Gastrocnemius medialis (tissue), 4 donors: ENCODE measurements at regions not wholly inside any gene's neighbourhood (a gene's known extent, or its start where the extent isn't known, plus 50 kb on each side); places are given as distances from the start of the nearest gene placed in this dataset.

Source experiments
- ATAC-seq, 2 donors: fragments of 150-250 bp; one replicate each; pipeline ENCODE4 v1.9.1; 2016
- DNase-seq, 2 donors: peaks; one replicate each; pipeline ENCODE4 v3.0.0-alpha.2; 2019
- H3K27ac ChIP-seq, 4 donors: fragments of 200-600 bp; sonication (generic); 1 replicate in 1 of 4; 2 replicates in 3 of 4; pipeline ENCODE4 v1.5.1; 2016 to 2018; ENCODE audit warnings: mild to moderate bottlenecking in 2 of 4, moderate library complexity in 1 of 4
- H3K27me3 ChIP-seq, 3 donors: fragments of 200-600 bp; sonication (generic) in 2 of 3; 1 replicate in 1 of 3; 2 replicates in 2 of 3; pipeline versions ENCODE4 v1.5.1 to v1.6.0; 2016 to 2019; ENCODE audit warnings: mild to moderate bottlenecking in 1 of 3, moderate library complexity in 1 of 3
- H3K36me3 ChIP-seq, 2 donors: fragments of 200-600 bp; sonication (generic) in 1 of 2; one replicate each; pipeline ENCODE4 v1.5.1; 2017 to 2018
- H3K4me1 ChIP-seq, 2 donors: fragments of 200-600 bp; sonication (generic) in 1 of 2; one replicate each; pipeline ENCODE4 v1.5.1; 2016 to 2017; ENCODE audit warnings: mild to moderate bottlenecking in 2 of 2
- H3K4me3 ChIP-seq, 4 donors: fragments of 200-600 bp; sonication (generic) in 3 of 4; 1 replicate in 1 of 4; 2 replicates in 3 of 4; pipeline ENCODE4 v1.5.1; 2016 to 2019; ENCODE audit warnings: mild to moderate bottlenecking in 2 of 4
- H3K9me3 ChIP-seq, 3 donors: fragments of 200-600 bp; sonication (generic) in 2 of 3; 1 replicate in 1 of 3; 2 replicates in 2 of 3; pipeline ENCODE4 v1.5.1; 2016 to 2019
- CTCF ChIP-seq, 5 experiments: fragments of 450-650 bp in 3 of 5; fragments of 200-600 bp in 2 of 5; sonication (generic) in 2 of 5; IDR thresholded peaks in 4 of 5; conservative IDR thresholded peaks in 1 of 5; 1 replicate in 4 of 5; 2 replicates in 1 of 5; pipeline ENCODE4 v1.5.1; 2016 to 2019; ENCODE audit warnings: antibody characterized with exemption in 5 of 5, mild to moderate bottlenecking in 3 of 5, moderate library complexity in 3 of 5
- POLR2A ChIP-seq, 2 donors: fragments of 450-650 bp; IDR thresholded peaks; one replicate each; pipeline ENCODE4 v1.6.1; 2017; ENCODE audit warnings: antibody characterized with exemption in 2 of 2, mild to moderate bottlenecking in 2 of 2, moderate library complexity in 2 of 2
- in situ Hi-C, 4 donors: fragments of 200-750 bp; cut with MboI; loops; one replicate each; pipeline versions ENCODE4 v1.15.0 to v1.8.0; 2017; ENCODE audit warnings: low sequenced_read_pairs in 4 of 4
- intact Hi-C: fragments of 100-400 bp; cut with DNase I; formaldehyde crosslinking; loops from one replicate; pipeline ENCODE4 v1.15.1; 2023; ENCODE audit warnings: low total_unique reads

DNA sequence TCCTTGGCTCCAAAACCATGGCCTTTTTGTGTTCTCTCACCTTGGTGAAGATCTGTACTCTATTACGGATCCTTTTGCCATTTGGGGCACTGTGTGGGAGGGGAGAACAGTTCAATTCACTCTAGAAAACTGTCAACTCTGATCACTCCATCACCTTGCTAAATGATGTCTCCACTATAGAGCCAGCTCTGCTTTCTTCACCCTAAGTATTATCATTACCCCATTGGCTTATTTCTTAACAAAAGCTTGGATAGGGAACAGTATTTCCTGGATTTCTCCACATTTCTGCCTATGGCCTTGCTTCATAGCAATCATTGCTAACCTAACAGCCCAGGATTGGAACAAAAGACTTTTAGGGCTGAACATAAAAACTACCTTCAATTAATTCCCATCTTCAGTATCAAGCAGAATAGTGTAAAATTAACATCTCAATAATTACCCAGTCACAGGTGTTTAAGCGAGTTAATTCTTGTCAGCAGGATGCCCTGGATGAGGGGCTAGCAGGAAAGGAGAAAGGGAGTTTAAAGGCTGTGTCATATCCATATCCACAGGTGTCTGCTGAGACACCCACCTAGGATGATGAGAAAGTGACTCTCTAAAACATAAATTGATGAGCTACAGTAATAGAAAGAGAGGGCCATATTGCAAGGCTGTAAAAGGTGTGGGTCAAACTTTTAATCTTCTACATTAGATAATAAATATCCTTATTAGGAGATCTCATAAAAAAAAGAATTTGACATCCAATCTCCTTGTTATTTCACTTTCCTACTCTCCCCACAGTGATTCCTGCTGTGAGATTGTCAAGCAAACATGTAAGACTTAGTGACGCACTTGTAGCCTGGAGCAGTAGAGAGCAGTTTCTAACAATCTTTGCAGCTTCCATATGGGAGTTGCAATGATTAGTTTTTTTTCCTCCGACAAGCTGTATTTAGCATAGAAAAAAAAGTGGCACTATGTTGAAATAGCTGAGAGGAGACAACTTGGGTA is 589.5 kb upstream of the NXPH2 start:
- H3K27ac ChIP-seq, result no peak overlapping the region
- DNase-seq (no peak), ATAC-seq (no peak)
- no peaks in the 10 kb centered on the region for H3K4me1 ChIP-seq
- no peaks in the 10 kb centered on the region for H3K9me3 ChIP-seq
- intact Hi-C loops (no loop called here), in situ Hi-C loops (no loop called here)
- TF ChIP-seq CTCF (IDR thresholded peaks at IDR 0.05 in 4 of 5, conservative IDR thresholded peaks at IDR 0.05 in 1 of 5), result no peak
- no peak for TF ChIP-seq POLR2A (IDR thresholded peaks at IDR 0.05)
- no peaks in the 10 kb centered on the region for H3K27me3 ChIP-seq
- H3K4me3 ChIP-seq, result no peak overlapping the region
- no peaks in the 10 kb centered on the region for H3K36me3 ChIP-seq

- Histone ChIP-seq H3K27me3 (no peaks in the 10 kb centered on the region), H3K27ac (no peak overlapping the region), H3K4me3 (no peak overlapping the region), H3K36me3 (no peaks in the 10 kb centered on the region), H3K4me1 (no peaks in the 10 kb centered on the region), H3K9me3 (no peaks in the 10 kb centered on the region)
- in situ Hi-C loops (no loop called here), intact Hi-C loops (no loop called here)
- no peak for TF ChIP-seq POLR2A (IDR thresholded peaks at IDR 0.05)
- TF ChIP-seq CTCF (IDR thresholded peaks at IDR 0.05 in 4 of 5, conservative IDR thresholded peaks at IDR 0.05 in 1 of 5), result no peak
- no peak for ATAC-seq
- DNase-seq, result no peak
Observed at GRCh38 chr2:139367416-139367815, 587.2 kb upstream of the NXPH2 start.

DNA sequence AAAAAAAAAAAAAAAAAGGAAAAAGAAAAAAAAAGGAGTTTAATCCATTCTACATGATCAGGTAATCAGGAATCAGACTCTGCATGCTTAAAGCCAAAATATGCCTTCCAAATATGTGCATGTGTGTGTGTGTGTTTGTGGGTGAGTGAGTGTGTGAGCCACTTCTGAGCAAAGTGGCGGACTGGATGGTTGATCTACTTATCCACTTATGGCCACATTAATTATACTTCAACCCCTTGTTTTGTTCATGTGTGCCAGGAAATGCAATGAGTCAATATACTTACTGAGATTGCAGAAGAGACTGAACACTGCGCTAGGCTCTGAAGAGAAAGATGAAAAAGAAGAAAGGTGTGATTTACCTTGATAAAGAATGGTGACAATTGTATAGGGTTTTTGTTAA is 586.5 kb upstream of the NXPH2 start:
- Histone ChIP-seq H3K4me3 (no peak overlapping the region), H3K27ac (no peak overlapping the region), H3K27me3 (no peaks in the 10 kb centered on the region), H3K9me3 (no peaks in the 10 kb centered on the region), H3K4me1 (no peaks in the 10 kb centered on the region), H3K36me3 (no peaks in the 10 kb centered on the region)
- TF ChIP-seq CTCF (IDR thresholded peaks at IDR 0.05 in 4 of 5, conservative IDR thresholded peaks at IDR 0.05 in 1 of 5) (no peak), POLR2A (IDR thresholded peaks at IDR 0.05) (no peak)
- ATAC-seq, result no peak
- intact Hi-C loops (no loop called here), in situ Hi-C loops (no loop called here)
- no peak for DNase-seq

DNA sequence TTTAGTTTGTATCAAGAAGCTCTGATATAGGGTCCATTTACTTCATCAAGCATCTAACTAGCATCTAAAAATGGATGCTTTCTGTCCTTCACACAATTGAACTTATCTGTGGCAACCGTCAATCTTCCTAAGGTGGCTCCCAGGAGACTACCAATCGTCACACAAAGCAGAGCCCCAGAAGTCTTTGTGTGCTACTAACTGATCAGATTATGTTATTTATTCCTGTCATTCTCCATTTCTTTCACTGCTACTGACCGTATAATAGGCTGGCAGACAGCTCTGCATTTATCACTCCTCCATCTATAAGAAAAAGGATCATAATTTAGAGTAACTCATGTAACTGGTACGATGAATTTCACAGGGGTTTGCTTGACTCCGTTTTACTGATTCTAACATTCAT is 585.0 kb upstream of the NXPH2 start:
- Histone ChIP-seq H3K27ac (no peak overlapping the region), H3K27me3 (no peaks in the 10 kb centered on the region), H3K36me3 (no peaks in the 10 kb centered on the region), H3K4me3 (no peak overlapping the region), H3K9me3 (no peaks in the 10 kb centered on the region), H3K4me1 (no peaks in the 10 kb centered on the region)
- ATAC-seq (no peak), DNase-seq (no peak)
- in situ Hi-C loops (no loop called here), intact Hi-C loops (no loop called here)
- TF ChIP-seq CTCF (IDR thresholded peaks at IDR 0.05 in 4 of 5, conservative IDR thresholded peaks at IDR 0.05 in 1 of 5) (no peak), POLR2A (IDR thresholded peaks at IDR 0.05) (no peak)
